ENCODE measurements at regions not wholly inside any gene's neighbourhood (a gene's known extent, or its start where the extent isn't known, plus 50 kb on each side); places are given as distances from the start of the nearest gene placed in this dataset.

DNA sequence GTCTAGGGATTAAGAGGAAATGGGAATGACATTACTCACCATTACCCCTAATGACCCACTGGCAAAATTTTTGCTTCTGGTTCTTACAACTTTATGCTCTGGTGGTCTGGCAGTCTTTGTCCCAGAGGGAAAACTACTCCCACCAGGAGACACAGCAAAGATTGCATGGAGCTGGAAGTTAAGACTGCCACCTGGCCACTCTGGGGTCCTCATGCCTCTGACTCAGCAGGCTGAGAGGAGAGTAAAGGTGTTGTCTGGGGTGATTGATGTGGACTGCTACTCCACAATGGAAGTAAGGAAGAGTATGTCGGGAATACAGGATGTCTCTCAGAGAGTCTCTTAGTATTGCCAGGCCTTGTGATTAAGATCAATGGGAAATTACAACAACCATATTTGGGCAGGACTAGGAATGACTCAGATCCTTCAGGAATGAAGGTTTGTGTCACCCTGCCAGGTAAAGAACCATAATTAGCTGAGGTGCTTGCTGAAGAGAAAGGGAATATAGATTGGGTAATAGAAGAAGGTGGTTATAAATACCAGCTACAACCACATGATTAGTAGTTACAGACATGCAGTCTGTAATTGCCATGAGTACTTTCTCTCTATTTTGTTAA lies 215.5 kb downstream of the GPAT3 start:
- TF ChIP-seq BHLHE40 (IDR thresholded peaks at IDR 0.05; ENCODE audit: borderline replicate concordance) (no peak), FOXA1 (IDR thresholded peaks at IDR 0.05) (no peak), FOXK2 (IDR thresholded peaks at IDR 0.05) (no peak), FOXM1 (IDR thresholded peaks at IDR 0.05; ENCODE audit: borderline replicate concordance) (no peak), SP1 (IDR thresholded peaks at IDR 0.05) (no peak), ARNT (IDR thresholded peaks at IDR 0.05) (no peak), SUZ12 (IDR thresholded peaks at IDR 0.05) (no peak), ELF4 (IDR thresholded peaks at IDR 0.05) (no peak), LEF1 (IDR thresholded peaks at IDR 0.05; ENCODE audit: borderline replicate concordance) (no peak), ZNF384 (IDR thresholded peaks at IDR 0.05) (no peak), HDGF (IDR thresholded peaks at IDR 0.05; ENCODE audit: borderline replicate concordance) (no peak)
- TF ChIP-seq, protein P1, sequence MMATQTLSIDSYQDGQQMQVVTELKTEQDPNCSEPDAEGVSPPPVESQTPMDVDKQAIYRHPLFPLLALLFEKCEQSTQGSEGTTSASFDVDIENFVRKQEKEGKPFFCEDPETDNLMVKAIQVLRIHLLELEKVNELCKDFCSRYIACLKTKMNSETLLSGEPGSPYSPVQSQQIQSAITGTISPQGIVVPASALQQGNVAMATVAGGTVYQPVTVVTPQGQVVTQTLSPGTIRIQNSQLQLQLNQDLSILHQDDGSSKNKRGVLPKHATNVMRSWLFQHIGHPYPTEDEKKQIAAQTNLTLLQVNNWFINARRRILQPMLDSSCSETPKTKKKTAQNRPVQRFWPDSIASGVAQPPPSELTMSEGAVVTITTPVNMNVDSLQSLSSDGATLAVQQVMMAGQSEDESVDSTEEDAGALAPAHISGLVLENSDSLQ (IDR thresholded peaks at IDR 0.05), result no peak
